ENCODE measurements at regions not wholly inside any gene's neighbourhood (a gene's known extent, or its start where the extent isn't known, plus 50 kb on each side); places are given as distances from the start of the nearest gene placed in this dataset.

- no peak for TF ChIP-seq CTCF (IDR thresholded peaks at IDR 0.05)
- no peak for TF ChIP-seq POLR2A (IDR thresholded peaks at IDR 0.05)
Measured at GRCh38 chr7:79636849-79637248, 183.4 kb upstream of the MAGI2 start.

All from Peyer's patch (tissue), 4 donors.